Fibroblast of the conjunctiva (primary cell): ENCODE measurements at regions not wholly inside any gene's neighbourhood (a gene's known extent, or its start where the extent isn't known, plus 50 kb on each side); places are given as distances from the start of the nearest gene placed in this dataset.

ENCODE experiments used
- DNase-seq: peaks from one replicate; pipeline ENCODE4 v3.0.0-alpha.2; 2010; ENCODE audit warnings: low read depth

DNA sequence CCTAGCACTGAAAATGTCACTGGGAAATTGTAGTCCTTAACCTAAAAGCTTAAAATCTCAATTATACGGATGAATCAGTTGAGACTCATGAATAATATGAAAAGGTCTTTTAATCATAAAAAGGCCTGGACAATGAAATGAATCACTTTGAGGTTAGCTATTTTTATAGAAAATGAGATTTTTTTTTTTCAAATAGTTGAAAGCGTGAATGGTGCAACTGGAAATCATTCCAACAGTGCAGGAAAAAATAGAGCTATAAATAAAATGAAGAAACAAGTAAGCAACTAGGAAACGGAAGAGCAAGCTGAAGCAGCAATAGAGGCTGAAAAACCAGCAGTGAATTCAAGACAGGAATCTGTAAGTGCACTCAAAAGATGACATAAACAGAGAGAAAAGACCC, 142.9 kb downstream of the BACH1 start:
- no peak for DNase-seq

GRCh38 chr21:29443411-29444010, 144.8 kb downstream of the BACH1 start:
- DNase-seq = no peak

DNA sequence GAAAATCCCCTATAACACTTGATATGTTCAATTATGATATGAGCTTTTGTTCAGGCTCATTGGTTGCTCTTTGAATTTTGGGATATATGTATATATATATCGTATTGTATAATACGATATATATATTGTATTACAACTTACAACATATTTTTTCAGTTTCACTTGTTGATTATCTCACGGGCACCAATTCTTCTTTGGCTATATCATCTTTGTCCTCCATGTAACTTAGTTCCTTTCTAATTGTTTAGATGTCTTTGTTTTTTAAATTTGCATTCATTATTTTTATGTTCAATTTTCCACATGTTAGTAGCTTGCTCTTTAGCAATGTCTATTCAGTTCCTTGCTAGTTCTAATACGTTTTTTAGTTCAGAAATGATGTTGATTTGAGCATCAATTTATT, 150.0 kb downstream of the BACH1 start:
- DNase-seq = no peak

DNA sequence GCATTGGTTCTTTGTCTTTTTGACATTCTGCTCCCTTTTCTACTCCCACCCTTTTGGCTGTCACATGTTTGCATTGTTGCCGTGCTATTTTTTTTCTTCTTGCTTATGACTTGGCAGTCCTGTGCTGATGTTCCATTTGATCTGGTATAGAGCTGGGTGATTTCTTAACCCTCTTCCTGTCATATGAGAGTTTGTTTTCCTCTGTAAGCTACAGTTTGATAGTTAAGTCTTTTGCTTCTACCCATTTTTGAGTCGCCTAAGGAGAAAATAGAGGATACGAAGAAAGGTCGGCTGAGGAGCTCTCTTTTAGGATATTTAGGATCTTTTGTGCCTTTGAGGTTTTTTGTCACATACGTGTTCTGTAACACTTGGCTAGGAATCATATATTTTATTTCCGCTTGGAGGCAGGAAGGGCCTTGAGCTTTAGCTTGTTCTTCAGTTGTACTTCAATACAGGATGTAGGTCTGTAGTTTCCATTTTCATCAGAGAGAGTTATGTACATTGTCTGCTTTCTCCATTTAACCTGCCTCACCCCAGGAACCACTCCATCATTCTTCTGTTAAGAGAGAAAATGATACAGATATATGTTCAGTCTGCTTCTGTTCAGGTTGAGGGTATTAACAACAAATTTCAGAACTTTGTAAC, 150.7 kb downstream of the BACH1 start:
- no peak for DNase-seq

GRCh38 chr21:29450058-29450457, 151.3 kb downstream of the BACH1 start:
- no peak for DNase-seq

- DNase-seq = no peak
Observed at GRCh38 chr21:29453511-29453910, 154.8 kb downstream of the BACH1 start.

GRCh38 chr21:29454179-29454578, 155.5 kb downstream of the BACH1 start:
- no peak for DNase-seq

GRCh38 chr21:29462479-29462878, 163.8 kb downstream of the BACH1 start:
- DNase-seq = no peak

DNA sequence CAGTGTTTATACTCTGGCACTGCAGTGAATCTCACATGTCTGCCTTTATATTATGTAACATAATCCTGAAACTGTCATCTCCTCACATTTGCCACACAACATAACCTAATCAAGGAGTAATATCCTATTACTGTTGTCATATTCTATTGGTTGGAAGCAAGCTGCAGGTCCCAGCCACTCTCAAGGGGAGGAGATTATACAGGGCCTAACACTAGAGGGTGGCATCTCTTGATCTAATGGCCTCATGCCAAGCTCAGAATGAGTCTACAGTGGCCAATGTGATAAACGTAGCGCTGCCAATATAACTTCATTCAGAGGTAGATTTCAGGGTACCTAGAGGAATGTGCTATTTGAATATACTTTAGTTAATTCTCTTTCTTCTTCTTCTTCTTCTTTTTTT, 166.8 kb downstream of the BACH1 start:
- DNase-seq = no peak

DNA sequence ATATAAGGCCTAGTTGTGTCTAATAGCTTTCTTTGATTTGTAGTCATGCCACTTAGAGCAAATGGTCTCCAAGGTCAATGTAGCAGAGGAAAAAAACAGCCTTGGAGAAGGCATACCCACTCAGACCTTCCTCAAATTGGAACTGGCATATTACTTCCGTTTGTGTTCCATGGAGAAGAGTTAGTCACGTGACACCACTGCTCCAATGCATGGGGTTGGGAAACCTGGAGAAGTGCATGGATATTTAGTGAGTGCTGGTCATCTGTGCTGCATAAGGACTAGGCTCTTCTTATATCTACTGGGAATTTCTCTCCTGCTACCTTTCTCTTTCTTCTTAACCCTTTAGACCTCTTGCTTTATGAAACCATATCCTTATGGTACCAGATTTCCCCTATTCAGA, 167.8 kb downstream of the BACH1 start:
- DNase-seq = no peak

DNA sequence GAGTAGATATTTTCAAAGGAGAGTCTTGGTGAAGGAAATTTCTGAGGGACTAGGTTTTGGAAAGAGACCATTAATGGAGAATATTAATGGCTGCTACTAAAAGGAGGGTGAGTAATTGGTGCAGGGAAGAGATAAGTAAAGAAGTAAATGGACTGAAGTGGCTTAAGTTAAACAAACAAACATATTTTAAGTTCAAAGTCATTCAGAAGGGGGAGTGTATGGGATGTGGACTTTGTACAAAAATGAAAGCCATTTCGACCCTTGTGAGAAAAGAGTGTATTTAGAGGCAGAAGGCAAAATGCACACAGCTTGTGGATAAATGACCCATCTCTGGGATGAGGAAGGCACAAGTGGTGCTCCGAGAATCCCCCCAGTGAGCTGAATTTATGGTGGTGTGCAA, 171.7 kb downstream of the BACH1 start:
- no peak for DNase-seq

DNA sequence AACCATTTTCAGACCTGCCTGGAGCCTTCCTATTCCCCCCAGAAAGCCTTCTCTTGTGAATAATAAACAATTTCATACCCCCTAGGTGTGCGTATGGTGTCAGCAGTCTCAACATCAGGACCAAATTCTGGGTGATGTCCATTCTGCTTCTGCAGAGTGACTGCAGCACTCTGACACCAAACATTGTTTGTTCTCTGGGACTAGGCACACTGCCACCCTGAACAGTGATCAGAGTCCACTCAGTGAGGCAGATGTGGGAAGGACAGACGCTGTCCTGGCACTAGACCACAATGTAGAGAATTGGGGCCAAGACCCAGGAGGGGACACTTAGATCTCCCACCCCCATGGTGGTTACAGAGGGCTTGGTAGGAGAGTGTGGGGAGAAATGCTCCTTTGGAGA, 175.1 kb downstream of the BACH1 start:
- DNase-seq = no peak

DNA sequence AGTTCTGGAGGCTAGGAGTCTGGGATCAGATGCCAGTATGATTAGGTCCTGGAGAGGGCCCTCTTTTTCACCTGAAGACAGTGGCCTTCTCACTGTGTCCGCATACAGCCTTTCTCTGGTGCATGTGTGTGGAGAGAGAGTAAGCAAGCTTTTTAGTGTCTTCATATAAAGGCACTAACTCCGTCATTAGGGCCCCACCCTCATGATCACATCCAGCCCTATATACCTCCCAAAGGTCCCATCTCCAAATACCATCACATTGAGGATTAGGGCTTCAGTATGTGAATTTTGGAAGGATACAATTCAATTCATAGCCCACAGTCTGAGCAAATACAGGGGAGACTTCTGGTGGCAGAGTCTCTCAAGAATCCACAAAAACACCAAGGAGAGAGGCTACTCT, 176.6 kb downstream of the BACH1 start:
- no peak for DNase-seq

DNA sequence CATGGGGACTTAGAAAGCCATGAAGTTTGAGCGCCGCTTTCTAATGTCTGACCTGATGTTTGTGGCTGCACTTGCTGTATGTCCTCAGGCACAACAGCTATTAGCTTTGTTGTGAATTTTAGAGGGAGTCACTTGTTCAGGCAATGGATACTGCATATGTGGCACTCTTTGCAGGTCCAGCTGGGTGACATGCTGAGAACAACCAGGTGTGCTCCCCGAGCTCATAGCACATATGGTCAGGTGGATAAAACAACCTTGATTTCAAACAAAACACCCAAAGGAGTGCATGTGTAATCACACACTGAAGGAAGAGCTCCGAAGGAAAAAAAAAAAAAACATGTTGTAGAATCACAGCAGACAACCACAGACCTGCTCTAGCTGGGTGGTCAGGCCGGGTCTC, 178.6 kb downstream of the BACH1 start:
- no peak for DNase-seq

DNA sequence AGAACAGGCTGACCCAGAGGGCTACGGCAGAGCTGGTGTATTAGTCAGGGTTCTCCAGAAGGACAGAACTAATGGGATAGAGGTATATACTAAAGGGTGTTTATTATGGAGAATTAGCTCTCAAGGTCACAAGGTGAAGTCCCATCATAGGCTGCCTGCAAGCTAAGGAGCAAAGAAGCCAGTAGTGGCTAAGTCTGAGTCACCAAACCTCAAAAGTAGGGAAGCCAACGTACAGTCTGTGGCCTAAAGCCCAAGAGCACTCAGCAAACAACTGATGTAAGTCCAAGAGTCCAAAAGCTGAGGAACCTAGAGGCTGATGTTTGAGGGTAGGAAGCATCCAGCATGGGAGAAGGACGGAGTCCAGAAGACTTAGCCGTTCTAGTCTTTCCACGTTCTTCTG, 179.2 kb downstream of the BACH1 start:
- no peak for DNase-seq

GRCh38 chr21:29481081-29481480, 182.4 kb downstream of the BACH1 start:
- no peak for DNase-seq

- peak; percentile 36 for DNase-seq
Observed at GRCh38 chr21:29481641-29482040, 182.9 kb downstream of the BACH1 start.

GRCh38 chr21:29486306-29486807, 187.6 kb downstream of the BACH1 start:
- DNase-seq = no peak
